ACC112 (cell line): ENCODE measurements at regions not wholly inside any gene's neighbourhood (a gene's known extent, or its start where the extent isn't known, plus 50 kb on each side); places are given as distances from the start of the nearest gene placed in this dataset.

ENCODE experiments used
- H2AFZ ChIP-seq: fragments of 200-600 bp; sonication (generic); one replicate; pipeline ENCODE4 v1.6.0; 2017; ENCODE audit warnings: antibody characterized with exemption, low read length; ENCODE audit not compliant: unreplicated experiment
- H3K27ac ChIP-seq: fragments of 200-600 bp; sonication (generic); 2 replicates; pipeline ENCODE4 v1.5.1; 2014; ENCODE audit warnings: low read depth, mild to moderate bottlenecking, antibody characterized with exemption, low read length, moderate library complexity
- H3K27me3 ChIP-seq: fragments of 200-600 bp; sonication (generic); 2 replicates; pipeline ENCODE4 v1.6.1; 2014; ENCODE audit warnings: mild to moderate bottlenecking, antibody characterized with exemption, low read length, moderate library complexity, mixed read lengths; ENCODE audit not compliant: insufficient read depth
- H3K36me3 ChIP-seq: fragments of 200-600 bp; sonication (generic); 2 replicates; pipeline ENCODE4 v1.6.1; 2016; ENCODE audit warnings: mild to moderate bottlenecking, antibody characterized with exemption, low read length, moderate library complexity, mixed read lengths; ENCODE audit not compliant: insufficient read depth
- H3K4me1 ChIP-seq: fragments of 200-600 bp; sonication (generic); one replicate; pipeline ENCODE4 v1.6.1; 2016; ENCODE audit warnings: low read length, mixed read lengths; ENCODE audit not compliant: insufficient read depth, unreplicated experiment, control insufficient read depth
- H3K4me3 ChIP-seq: fragments of 200-600 bp; sonication (generic); 2 replicates; pipeline ENCODE4 v1.5.1; 2014; ENCODE audit warnings: mild to moderate bottlenecking, low read depth, low read length
- H3K79me2 ChIP-seq: fragments of 200-600 bp; sonication (generic); one replicate; pipeline ENCODE4 v1.6.0; 2016; ENCODE audit warnings: low read length; ENCODE audit not compliant: control insufficient read depth, unreplicated experiment, insufficient read depth

DNA sequence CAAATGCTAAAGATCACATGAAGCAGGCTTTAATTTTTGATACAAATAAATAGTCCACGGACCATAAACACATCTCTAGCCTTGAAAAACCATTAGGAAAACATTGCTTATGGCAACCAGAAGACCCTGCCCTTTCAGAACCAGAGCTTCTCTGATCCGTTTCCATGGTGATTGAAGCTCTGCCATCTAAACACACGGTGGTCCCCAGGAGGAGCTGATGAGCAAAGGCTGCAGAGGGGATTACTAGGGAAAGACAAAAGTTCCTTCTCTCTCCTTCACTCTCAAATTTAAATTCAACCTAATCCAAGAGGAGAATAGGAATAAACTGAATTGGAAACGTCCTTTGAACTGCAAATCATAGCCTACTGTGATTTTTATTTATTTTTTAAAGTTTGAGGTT is 122.0 kb upstream of the ATP10A start:
- H3K79me2 ChIP-seq: no peaks in the 10 kb centered on the region
- no peak overlapping the region for H3K4me3 ChIP-seq
- H3K36me3 ChIP-seq: no peaks in the 10 kb centered on the region

DNA sequence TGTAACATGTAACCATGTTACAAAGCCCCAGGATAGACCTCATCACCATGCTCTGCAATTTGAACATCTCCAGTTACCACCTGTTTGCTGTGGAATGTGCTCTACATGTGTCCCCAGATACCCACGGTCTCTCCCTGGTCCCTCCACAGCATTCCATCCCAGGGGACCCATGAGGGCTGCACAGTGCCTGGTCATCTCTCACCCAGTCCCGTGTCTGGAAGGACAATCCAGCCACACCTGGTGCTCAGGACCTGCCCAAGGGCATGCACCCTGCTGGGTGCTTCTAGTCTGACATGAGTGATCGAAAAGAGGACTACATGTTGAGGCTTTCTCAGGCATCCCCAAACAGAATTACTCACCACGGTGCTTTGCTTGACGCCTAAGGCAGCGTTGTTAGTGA is 119.6 kb upstream of the ATP10A start:
- Histone ChIP-seq H3K27ac (no peak overlapping the region), H3K4me3 (no peak overlapping the region), H3K36me3 (no peaks in the 10 kb centered on the region), H2AFZ (no peak overlapping the region), H3K4me1 (no peaks in the 10 kb centered on the region), H3K27me3 (peaks cover 35% of the 10 kb centered on the region), H3K79me2 (no peaks in the 10 kb centered on the region)

More for the DNA sequence above, 122.0 kb upstream of the ATP10A start:
- no peak overlapping the region for H3K27ac ChIP-seq
- no peaks in the 10 kb centered on the region for H3K4me1 ChIP-seq
- H2AFZ ChIP-seq: no peak overlapping the region
- H3K27me3 ChIP-seq: peaks cover 20% of the 10 kb centered on the region

DNA sequence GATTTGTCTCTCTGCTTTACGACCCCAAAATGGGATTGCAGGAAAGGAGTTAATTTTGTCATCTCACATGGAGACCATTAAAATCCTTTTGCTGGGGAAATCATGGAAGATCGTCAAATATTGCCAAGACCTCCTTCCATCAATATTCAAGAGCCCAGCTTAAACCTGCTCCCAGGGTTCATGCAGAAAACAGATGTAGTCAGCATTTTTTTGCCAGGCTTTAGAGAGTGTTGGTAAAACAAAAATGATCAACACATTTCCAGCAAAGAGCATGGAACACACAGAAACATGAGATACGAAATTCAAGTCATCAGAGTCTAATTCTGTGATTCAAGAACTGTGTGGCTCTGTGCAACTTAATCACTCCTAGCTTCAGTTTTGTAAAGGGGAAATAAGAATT is 118.0 kb upstream of the ATP10A start:
- H3K27me3 ChIP-seq: peaks cover 38% of the 10 kb centered on the region
- H3K79me2 ChIP-seq: no peaks in the 10 kb centered on the region
- H2AFZ ChIP-seq: no peak overlapping the region
- H3K4me3 ChIP-seq: no peak overlapping the region
- H3K4me1 ChIP-seq: no peaks in the 10 kb centered on the region
- H3K36me3 ChIP-seq: no peaks in the 10 kb centered on the region
- H3K27ac ChIP-seq: no peak overlapping the region

DNA sequence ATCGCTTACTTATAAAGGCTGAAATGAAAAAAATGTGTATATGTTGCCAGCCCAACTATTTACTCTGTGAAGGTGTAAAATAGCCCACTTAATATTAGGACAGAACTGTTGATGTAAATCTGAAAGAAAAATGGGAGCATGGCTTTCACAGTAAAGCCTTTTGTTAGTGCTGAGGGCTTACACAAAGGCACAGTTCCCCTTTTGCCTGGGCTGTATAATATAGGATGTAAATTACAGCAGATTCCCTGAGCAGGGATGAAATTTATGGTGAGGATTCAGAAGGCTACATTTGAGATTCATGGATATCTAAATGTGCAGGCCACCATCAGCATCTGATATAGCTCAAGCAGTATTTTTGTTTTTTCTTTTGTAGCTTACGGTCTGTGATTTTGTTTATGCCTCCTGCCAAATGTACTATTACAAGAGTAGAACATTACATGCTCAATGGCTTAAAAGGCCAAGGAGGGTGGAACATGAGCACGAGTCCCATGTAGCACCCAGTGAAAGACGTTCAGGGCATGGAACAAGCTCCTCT is 109.1 kb upstream of the ATP10A start:
- peaks cover 32% of the 10 kb centered on the region for H3K27me3 ChIP-seq
- H2AFZ ChIP-seq: no peak overlapping the region
- H3K36me3 ChIP-seq: no peaks in the 10 kb centered on the region
- no peaks in the 10 kb centered on the region for H3K4me1 ChIP-seq
- no peak overlapping the region for H3K4me3 ChIP-seq
- H3K27ac ChIP-seq: no peak overlapping the region
- no peaks in the 10 kb centered on the region for H3K79me2 ChIP-seq

DNA sequence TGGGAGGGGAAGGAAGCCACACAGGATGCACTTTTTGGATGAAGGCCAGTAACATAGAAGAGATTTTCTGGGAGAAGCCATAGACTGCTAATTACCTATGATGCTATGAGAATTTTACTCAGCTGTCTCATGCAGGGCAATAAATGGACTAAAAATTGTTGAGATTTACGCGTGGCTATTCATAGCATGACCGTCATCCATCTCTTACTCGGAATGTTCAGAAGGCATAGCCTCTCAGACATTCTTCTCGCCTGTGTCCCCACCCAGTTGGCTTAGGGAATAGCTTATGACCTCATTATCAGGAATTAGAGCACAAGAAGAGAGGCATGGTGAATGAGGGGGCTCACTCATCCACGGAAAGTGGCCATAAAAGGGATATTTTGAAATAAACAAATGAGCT is 107.9 kb upstream of the ATP10A start:
- no peaks in the 10 kb centered on the region for H3K79me2 ChIP-seq
- H3K4me1 ChIP-seq: no peaks in the 10 kb centered on the region
- H3K4me3 ChIP-seq: no peak overlapping the region
- H3K27ac ChIP-seq: no peak overlapping the region
- no peaks in the 10 kb centered on the region for H3K36me3 ChIP-seq
- no peak overlapping the region for H2AFZ ChIP-seq
- H3K27me3 ChIP-seq: peaks cover 30% of the 10 kb centered on the region

DNA sequence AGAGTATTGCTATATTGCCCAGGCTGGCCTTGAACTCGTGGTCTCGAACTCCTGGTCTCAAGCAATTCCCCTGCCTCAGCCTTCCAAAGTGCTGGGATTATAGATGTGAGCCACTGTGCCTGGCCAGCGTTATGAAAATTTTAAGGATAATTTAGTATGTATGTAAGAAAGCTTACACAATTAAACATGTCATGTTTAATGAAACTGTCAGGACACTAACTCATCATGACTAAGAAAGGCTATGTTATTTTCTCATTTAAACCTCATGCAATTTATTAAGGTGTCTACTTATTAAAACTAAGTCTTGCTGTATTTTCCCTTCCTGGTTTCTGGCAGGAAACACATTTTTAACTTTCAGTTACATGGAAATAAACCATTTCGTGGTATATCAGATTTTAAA is 106.8 kb upstream of the ATP10A start:
- no peaks in the 10 kb centered on the region for H3K4me1 ChIP-seq
- no peaks in the 10 kb centered on the region for H3K36me3 ChIP-seq
- H3K27ac ChIP-seq: no peak overlapping the region
- H3K4me3 ChIP-seq: no peak overlapping the region
- H3K79me2 ChIP-seq: no peaks in the 10 kb centered on the region
- H3K27me3 ChIP-seq: peaks cover 20% of the 10 kb centered on the region
- H2AFZ ChIP-seq: no peak overlapping the region

DNA sequence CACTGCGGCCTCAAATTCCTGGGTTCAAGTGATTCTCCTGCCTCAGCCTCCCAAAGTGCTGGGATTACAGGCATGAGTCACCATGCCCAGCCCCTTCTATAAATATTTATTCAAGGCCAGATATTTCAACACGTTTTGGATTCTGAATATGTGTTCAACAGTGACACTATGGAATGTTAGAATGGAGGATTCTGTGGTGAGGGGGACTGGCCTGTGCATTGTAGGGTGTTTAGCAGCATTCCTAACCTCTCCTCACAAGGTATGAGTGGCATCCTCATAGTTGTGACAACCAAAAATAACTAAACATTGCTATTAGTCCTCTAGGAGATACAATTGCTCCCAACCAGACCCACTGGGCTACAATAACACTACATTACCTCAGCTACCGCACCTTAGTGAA is 104.0 kb upstream of the ATP10A start:
- no peak overlapping the region for H3K4me3 ChIP-seq
- H3K79me2 ChIP-seq: no peaks in the 10 kb centered on the region
- no peaks in the 10 kb centered on the region for H3K36me3 ChIP-seq
- no peak overlapping the region for H3K27ac ChIP-seq
- H3K27me3 ChIP-seq: peaks cover 18% of the 10 kb centered on the region
- no peak overlapping the region for H2AFZ ChIP-seq
- H3K4me1 ChIP-seq: no peaks in the 10 kb centered on the region

DNA sequence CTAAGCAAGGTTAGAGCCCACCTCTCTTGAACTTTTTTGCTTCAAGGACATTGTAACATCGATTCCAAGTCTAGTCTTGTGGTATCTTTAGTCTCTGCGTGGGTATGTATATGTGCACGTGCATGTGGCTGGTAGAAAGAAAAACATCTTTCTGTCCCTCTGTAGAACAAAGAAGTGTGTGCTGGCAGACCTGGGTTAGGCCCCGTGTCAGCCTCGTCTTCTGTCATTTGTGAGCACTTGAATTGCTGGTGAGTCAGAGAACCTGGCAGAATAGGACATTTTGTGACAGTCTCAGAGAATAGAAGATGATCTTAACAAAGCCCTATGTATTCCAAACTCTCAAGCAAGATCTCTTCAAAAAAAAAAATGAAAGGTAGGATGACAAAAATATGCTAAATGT is 102.2 kb upstream of the ATP10A start:
- Histone ChIP-seq H3K4me3 (no peak overlapping the region), H3K36me3 (no peaks in the 10 kb centered on the region), H3K27me3 (peaks cover 12% of the 10 kb centered on the region), H3K27ac (no peak overlapping the region), H3K79me2 (no peaks in the 10 kb centered on the region), H2AFZ (no peak overlapping the region), H3K4me1 (no peaks in the 10 kb centered on the region)

DNA sequence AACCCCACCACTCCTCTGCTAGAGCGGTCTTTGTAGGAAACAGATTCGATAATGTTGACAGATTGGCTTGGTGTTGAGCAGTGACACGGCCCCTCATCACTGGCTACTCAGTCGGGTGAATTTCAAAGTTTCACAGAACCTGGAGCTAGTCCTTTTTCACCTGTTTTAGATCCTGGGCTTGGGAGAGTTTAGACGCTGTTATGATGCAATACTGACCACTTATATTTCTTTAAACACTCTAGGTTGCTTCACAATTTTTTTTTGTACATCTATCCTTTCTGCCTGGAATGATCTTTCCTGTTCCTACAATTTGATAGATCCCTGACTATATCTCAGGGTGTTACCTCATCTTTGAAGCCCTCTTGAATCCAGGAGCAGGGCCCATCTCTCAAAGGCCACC is 97.1 kb upstream of the ATP10A start:
- no peak overlapping the region for H3K27ac ChIP-seq
- no peaks in the 10 kb centered on the region for H3K79me2 ChIP-seq
- no peaks in the 10 kb centered on the region for H3K4me1 ChIP-seq
- H3K4me3 ChIP-seq: no peak overlapping the region
- H3K27me3 ChIP-seq: peaks cover 21% of the 10 kb centered on the region
- H3K36me3 ChIP-seq: no peaks in the 10 kb centered on the region
- no peak overlapping the region for H2AFZ ChIP-seq

DNA sequence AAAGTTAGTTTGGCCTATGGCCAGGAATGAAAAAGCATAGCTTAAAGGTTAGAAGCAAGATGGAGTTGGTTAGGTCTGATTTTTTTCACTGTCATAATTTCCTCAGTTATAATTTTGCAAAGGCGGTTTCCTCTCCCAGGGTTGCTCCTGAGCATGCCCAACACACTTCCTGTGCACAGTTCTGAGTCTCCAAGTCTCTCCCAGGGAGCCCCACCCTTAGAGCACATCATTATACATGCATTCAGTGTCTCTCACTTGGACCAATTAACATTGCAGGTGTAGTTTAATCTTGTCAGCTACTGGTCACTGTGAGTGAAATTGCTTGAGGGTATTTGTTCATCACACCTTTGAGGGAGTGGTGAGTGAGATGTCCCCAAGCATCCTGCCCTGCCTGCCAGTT is 96.0 kb upstream of the ATP10A start:
- no peaks in the 10 kb centered on the region for H3K36me3 ChIP-seq
- H3K27me3 ChIP-seq: peaks cover 21% of the 10 kb centered on the region
- no peak overlapping the region for H2AFZ ChIP-seq
- H3K79me2 ChIP-seq: no peaks in the 10 kb centered on the region
- H3K4me3 ChIP-seq: no peak overlapping the region
- H3K27ac ChIP-seq: no peak overlapping the region
- no peaks in the 10 kb centered on the region for H3K4me1 ChIP-seq

DNA sequence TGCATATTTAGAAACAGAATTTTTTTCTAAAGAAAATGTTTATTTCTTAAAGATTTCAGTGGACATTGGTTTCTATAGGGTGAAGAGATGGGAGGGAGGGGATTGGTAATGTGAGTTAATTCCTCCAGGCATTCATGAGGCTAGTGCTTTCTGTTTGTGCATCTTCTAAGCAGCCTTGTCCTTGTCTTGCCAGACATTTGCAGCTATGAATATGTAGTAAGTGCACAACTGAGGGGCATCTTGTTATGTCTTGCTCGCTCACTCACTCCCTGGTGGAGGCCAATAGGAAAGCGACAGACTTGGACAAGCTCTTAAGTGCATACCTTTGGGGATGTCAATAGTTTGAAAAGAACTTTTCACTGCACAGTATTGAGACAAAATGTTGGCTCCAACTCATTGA is 92.5 kb upstream of the ATP10A start:
- Histone ChIP-seq H3K27me3 (peaks cover 20% of the 10 kb centered on the region), H3K36me3 (no peaks in the 10 kb centered on the region), H3K4me3 (no peak overlapping the region), H2AFZ (no peak overlapping the region), H3K79me2 (no peaks in the 10 kb centered on the region), H3K27ac (no peak overlapping the region), H3K4me1 (no peaks in the 10 kb centered on the region)
